ENCODE measurements at regions not wholly inside any gene's neighbourhood (a gene's known extent, or its start where the extent isn't known, plus 50 kb on each side); places are given as distances from the start of the nearest gene placed in this dataset.
"Not testable (repeated sequence)": the region's sequence is repeated elsewhere in the genome, so short reads cannot be mapped to it uniquely, and the experiment has no call there.

DNA sequence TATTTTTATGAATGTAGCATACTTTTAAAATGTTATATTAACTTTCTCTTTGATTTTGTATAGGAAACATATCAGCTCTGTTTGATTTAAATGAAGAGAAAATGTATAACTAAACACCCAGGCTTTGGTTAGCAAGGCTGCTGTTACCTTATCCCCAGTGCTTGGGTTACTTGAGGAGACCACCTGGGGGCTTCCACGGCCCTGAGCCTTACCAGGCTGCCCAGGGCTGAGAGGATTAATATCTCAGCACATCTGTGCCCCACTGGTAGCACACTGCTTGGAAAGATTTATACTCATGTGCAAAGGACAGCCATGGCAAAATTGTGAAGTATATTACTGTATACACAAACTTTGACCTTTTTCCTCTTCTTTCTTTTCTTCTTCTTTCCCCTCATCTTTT is 752.9 kb downstream of the RAPGEF2 start:
- no peak for DNase-seq

- DNase-seq, result no peak
Observed at GRCh38 chr4:159856451-159856850, 753.6 kb downstream of the RAPGEF2 start.

GRCh38 chr4:159859656-159860148 is 756.8 kb downstream of the RAPGEF2 start:
- no peak for DNase-seq

- no peak for DNase-seq
Observed at GRCh38 chr4:159860945-159861344, 758.1 kb downstream of the RAPGEF2 start.

- DNase-seq, result no peak
Observed at GRCh38 chr4:159864337-159864736, 761.5 kb downstream of the RAPGEF2 start.

- DNase-seq, result no peak
Observed at GRCh38 chr4:159867673-159868072, 764.8 kb downstream of the RAPGEF2 start.

DNA sequence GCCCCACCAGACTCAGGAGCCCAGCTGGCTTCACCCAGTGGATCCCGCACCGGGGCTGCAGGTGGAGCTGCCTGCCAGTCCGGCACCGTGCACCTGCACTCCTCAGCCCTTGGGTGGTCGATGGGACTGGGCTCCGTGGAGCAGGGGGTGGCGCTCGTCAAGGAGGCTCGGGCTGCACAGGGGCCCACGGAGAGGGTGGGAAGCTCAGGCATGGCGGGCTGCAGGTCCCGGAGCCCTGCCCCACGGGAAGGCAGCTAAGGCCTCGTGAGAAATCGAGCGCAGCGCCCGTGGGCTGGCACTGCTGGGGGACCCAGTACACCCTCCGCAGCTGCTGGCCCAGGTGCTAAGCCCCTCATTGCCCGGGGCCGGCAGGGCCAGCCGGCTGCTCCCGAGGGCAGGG is 766.1 kb downstream of the RAPGEF2 start:
- not testable (repeated sequence) for DNase-seq

DNA sequence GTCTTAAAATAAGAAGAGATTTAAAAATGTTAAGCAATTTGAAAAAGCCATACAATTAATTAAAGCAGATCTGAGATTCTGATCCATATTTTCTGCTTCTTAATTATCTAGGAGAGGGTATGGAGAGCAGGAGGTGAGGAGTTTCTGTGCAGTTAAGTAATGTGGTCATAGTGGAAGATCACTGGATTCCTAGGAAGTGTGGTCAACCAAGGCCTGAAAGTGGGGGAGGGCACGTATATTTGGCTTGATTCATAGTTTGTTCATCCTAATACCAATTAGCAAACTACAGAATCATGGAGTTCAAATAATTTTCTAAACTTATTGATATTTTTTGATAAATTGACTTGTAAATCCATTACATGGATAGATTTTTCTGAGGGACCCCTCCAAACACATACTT is 768.3 kb downstream of the RAPGEF2 start:
- no peak for DNase-seq

DNA sequence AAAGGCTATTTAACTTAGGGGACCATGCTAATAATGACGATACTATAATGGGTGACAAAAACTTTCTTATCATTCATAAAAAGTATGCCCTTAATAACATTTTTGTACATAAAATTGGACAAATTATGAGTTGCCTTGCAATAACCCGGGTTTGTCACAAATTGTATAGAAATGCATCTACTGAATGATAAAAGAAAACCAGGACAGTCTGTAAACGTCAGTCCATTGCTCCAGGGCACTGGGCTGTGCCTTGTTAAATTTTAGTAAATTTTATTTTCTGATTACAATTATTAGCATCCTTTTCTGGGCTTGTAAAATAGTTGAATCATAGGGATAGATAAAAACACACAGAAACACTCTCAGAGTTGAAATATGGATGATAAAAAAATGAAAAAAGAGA is 778.3 kb downstream of the RAPGEF2 start:
- no peak for DNase-seq

GRCh38 chr4:159884989-159885388 is 782.1 kb downstream of the RAPGEF2 start:
- DNase-seq, result no peak

DNA sequence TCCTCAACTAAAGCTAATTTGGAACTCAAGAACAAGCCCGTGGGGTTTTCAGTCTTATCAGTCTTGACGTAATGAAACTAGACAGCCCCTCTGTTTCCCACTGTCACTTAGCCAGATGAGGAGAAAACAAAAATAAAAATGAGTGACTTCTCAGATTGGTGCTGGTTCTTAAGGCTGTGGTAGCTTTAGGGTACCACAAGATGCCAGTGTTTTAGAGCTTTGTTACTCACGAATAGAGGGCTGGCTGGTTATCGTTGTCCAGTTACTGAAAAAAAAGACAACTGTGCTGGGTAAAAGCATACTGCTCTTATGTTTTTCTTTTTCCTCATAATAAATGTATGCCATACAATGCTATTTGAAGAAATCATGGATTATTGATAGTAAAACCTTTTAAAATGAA is 796.7 kb downstream of the RAPGEF2 start:
- DNase-seq, result no peak

DNA sequence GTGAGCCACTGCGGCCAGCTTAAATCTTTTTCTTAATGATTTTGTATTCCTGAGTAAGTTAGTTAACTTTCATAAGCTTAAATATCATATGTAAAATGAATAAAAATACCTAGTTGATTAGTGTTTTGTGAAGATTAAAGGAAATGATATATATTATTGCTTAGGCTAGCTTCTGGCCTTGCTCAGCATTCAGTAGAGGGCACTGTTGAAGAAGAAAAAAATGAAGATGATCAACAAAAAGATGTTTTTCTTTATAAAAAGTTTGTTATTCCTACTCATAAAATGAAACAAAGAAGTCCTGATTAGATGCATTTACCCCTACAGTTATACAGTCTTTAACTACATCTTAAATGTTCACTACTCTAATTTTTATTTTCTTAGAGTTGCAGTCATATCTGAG is 797.7 kb downstream of the RAPGEF2 start:
- DNase-seq, result no peak

GRCh38 chr4:159902648-159903047 is 799.8 kb downstream of the RAPGEF2 start:
- no peak for DNase-seq

GRCh38 chr4:159904906-159905305 is 802.0 kb downstream of the RAPGEF2 start:
- DNase-seq, result no peak

- DNase-seq, result no peak
Observed at GRCh38 chr4:159906051-159906450, 803.2 kb downstream of the RAPGEF2 start.

GRCh38 chr4:159906517-159906916 is 803.6 kb downstream of the RAPGEF2 start:
- no peak for DNase-seq

- no peak for DNase-seq
Observed at GRCh38 chr4:159910721-159911120, 807.8 kb downstream of the RAPGEF2 start.

GRCh38 chr4:159922119-159922518 is 819.2 kb downstream of the RAPGEF2 start:
- DNase-seq, result no peak

DNA sequence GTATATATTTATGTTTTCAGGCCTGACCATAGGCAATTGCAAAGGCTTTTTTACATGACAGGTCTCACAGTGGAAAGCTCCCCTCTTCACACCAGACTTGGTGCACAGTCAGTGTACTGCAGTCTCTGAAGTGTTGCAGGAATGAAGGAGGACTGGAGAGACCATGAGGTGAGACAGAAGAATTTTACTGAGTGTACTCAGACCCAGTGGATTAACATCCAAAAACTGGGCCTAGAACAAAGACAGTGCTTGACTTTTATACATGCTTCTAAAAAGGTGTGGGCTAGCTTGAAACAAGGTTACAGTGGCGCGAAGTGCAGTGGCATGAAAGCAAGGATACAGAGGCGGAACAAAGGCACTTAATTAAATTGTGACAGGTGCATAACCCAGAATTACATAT is 822.9 kb downstream of the RAPGEF2 start:
- no peak for DNase-seq

DNA sequence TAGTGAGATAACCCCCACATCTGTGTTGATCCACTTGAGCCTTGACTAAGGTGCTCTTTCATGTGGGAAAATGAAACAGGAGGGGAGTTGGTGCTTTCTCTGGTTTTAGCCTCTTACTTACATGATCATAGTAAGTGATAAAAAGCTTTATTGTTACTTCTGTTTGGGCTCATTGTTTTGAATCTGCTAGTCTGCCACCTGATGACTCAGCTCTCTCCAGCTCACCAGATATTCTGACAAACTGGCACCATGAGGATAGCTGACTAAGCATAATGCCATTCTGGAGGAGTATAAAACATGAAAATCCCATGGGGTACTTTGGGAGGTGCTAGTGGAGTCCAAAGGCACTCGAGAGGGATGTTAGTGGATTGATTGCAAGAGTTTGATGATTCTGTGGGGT is 824.0 kb downstream of the RAPGEF2 start:
- DNase-seq, result no peak

DNA sequence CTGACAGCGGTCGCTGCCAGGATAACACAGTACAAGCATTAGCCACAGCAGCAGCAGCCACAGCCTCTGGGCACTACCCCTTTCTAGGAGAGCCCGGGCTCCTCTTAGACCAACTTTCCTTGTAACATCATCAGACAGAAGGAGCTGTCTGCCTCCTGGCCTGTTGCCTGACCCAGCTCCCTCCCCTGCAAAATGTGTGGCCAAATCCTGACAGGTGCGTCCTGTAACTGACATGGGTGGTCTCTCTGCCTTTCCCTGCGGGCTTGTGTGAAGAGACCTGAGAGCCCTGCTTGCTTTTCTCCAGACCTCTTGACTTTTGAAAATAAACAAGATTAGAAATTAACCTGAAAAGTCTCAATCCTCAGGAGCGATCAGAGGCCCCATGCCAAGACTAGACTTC is 824.9 kb downstream of the RAPGEF2 start:
- DNase-seq, result no peak

DNA sequence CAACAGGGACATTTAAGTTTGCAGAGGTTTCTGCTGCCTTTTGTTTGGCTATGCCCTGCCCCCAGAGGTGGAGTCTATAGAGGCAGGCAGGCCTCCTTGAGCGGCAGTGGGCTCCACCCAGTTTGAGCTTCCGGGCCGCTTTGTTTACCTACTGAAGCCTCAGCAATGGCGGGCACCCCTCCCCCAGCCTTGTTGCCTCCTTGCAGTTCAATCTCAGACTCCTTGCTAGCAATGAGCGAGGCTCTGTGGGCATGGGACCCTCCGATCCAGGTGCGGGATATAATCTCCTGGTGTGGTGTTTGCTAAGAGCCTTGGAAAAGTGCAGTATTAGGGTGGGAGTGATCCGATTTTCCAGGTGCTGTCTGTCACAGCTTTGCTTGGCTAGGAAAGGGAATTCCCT is 831.7 kb downstream of the RAPGEF2 start:
- DNase-seq, result not testable (repeated sequence)

DNA sequence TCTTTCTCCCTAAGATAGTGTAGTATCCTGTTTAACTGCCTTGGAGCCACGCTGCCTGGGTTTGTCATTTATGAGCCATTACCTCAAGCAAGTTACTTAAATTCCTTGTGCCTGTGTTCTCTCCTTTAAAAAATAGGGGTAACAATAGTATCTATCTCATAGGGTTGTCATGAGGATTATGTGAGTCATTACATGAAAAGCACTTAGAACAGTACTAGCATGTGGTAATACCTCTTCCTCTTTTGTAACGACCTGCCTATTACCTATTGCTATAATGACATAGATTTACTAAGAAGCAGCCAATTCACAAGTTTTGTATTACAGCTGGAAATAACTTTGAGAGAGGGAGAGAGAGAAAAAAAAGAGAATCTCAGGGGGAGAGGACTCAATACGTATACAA is 834.7 kb downstream of the RAPGEF2 start:
- no peak for DNase-seq

DNA sequence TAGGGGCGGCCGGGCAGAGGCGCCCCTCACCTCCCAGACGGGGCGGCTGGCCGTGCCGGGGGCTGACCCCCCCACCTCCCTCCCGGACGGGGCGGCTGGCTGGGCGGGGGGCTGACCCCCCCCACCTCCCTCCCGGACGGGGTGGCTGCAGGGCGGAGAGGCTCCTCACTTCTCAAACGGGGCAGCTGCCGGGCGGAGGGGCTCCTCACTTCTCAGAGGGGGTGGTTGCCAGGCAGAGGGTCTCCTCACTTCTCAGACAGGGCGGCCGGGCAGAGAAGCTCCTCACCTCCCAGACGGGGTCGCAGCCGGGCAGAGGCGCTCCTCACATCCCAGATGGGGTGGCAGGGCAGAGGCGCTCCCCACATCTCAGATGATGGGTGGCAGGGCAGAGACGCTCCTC is 836.8 kb downstream of the RAPGEF2 start:
- not testable (repeated sequence) for DNase-seq

- no peak for DNase-seq
Observed at GRCh38 chr4:159941076-159941475, 838.2 kb downstream of the RAPGEF2 start.

All from left kidney (tissue), 1 donor.